NCI-H2107 treated with DMSO at 0.1 percent for 48 hours (cell line): ENCODE measurements at regions not wholly inside any gene's neighbourhood (a gene's known extent, or its start where the extent isn't known, plus 50 kb on each side); places are given as distances from the start of the nearest gene placed in this dataset.

Source experiments
- DNase-seq: peaks from one replicate; lab custom pipeline; 2025; ENCODE audit not compliant: unreplicated experiment; lab: John Stamatoyannopoulos, UW

- no peak for DNase-seq
Observed at GRCh38 chr2:117698819-117699218, 115.7 kb upstream of the DDX18 start.

GRCh38 chr2:117700471-117700870 is 114.0 kb upstream of the DDX18 start:
- DNase-seq: no peak

- no peak for DNase-seq
Observed at GRCh38 chr2:117701365-117701764, 113.1 kb upstream of the DDX18 start.

- DNase-seq: no peak
Observed at GRCh38 chr2:117702098-117702497, 112.4 kb upstream of the DDX18 start.

GRCh38 chr2:117703858-117704257 is 110.6 kb upstream of the DDX18 start:
- DNase-seq: no peak

- no peak for DNase-seq
Observed at GRCh38 chr2:117704818-117705217, 109.7 kb upstream of the DDX18 start.

- DNase-seq: no peak
Observed at GRCh38 chr2:117707874-117708273, 106.6 kb upstream of the DDX18 start.

- no peak for DNase-seq
Observed at GRCh38 chr2:117712684-117713083, 101.8 kb upstream of the DDX18 start.

GRCh38 chr2:117714110-117714509 is 100.4 kb upstream of the DDX18 start:
- no peak for DNase-seq

- no peak for DNase-seq
Observed at GRCh38 chr2:117714745-117715417, 99.6 kb upstream of the DDX18 start.

GRCh38 chr2:117716505-117716904 is 98.0 kb upstream of the DDX18 start:
- no peak for DNase-seq

- no peak for DNase-seq
Observed at GRCh38 chr2:117717072-117717471, 97.4 kb upstream of the DDX18 start.

GRCh38 chr2:117718048-117718447 is 96.4 kb upstream of the DDX18 start:
- DNase-seq: no peak

GRCh38 chr2:117720765-117721164 is 93.7 kb upstream of the DDX18 start:
- DNase-seq: no peak

- DNase-seq: no peak
Observed at GRCh38 chr2:117723483-117723882, 91.0 kb upstream of the DDX18 start.

GRCh38 chr2:117723888-117724434 is 90.5 kb upstream of the DDX18 start:
- no peak for DNase-seq

- DNase-seq: no peak
Observed at GRCh38 chr2:117726747-117727146, 87.7 kb upstream of the DDX18 start.

- no peak for DNase-seq
Observed at GRCh38 chr2:117737846-117738245, 76.6 kb upstream of the DDX18 start.

GRCh38 chr2:117738991-117739839 is 75.3 kb upstream of the DDX18 start:
- DNase-seq: no peak

- DNase-seq: no peak
Observed at GRCh38 chr2:117745537-117745936, 69.0 kb upstream of the DDX18 start.

GRCh38 chr2:117755768-117756167 is 58.7 kb upstream of the DDX18 start:
- no peak for DNase-seq

GRCh38 chr2:117760916-117761315 is 53.6 kb upstream of the DDX18 start:
- no peak for DNase-seq
